ENCODE measurements at regions not wholly inside any gene's neighbourhood (a gene's known extent, or its start where the extent isn't known, plus 50 kb on each side); places are given as distances from the start of the nearest gene placed in this dataset.

DNA sequence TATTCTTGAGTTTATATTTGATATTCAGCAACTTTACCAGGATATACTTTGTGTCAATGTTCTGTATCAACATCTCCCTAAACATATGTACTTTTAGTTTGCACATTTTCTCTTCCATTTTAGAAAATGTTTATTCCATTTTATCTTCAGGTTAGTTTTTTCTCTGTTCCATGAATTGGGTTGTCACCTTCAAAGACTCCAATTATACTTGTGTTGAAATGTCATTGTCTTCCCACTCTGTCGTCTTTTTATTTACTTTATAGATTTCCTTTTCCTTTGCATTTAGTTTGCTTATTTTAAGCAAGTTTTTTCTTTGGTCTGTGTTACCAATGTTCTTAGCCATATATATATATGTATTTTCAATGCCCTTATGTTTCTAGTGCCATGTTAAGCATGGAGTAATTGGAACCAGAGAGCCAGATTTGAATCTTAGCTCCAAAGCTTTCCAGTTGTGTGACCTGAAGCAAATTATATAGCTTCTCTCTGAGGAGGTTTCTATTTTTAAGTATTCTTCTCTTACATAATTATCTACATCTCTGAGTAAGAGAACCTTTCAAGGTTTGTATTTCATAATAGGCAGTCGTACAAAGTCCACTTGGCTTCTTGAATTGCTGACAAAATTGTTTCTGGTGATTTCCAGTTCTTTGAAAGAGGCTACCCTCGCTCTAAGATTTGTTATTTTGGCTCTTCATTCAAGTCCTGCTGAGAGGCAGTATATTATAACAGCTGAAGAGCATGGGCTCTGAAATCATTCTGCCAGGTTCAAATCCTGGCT, 85.8 kb upstream of the DYRK2 start:
- peak overlapping the region in 1 of 4 donors; percentile 32 for H3K27ac ChIP-seq
- TF ChIP-seq EP300 (IDR thresholded peaks at IDR 0.05; ENCODE audit: low read depth) (no peak), POLR2A (IDR thresholded peaks at IDR 0.05) (no peak), POLR2AphosphoS5 (IDR thresholded peaks at IDR 0.05) (no peak)
- TF ChIP-seq, protein P1, sequence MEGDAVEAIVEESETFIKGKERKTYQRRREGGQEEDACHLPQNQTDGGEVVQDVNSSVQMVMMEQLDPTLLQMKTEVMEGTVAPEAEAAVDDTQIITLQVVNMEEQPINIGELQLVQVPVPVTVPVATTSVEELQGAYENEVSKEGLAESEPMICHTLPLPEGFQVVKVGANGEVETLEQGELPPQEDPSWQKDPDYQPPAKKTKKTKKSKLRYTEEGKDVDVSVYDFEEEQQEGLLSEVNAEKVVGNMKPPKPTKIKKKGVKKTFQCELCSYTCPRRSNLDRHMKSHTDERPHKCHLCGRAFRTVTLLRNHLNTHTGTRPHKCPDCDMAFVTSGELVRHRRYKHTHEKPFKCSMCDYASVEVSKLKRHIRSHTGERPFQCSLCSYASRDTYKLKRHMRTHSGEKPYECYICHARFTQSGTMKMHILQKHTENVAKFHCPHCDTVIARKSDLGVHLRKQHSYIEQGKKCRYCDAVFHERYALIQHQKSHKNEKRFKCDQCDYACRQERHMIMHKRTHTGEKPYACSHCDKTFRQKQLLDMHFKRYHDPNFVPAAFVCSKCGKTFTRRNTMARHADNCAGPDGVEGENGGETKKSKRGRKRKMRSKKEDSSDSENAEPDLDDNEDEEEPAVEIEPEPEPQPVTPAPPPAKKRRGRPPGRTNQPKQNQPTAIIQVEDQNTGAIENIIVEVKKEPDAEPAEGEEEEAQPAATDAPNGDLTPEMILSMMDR (IDR thresholded peaks at IDR 0.05), result no peak
- 44% methylated on average over 3 of the region's 3 CpGs for WGBS, 2 donors (ENCODE audit: low coverage in 1 of 2)
- H3K4me1 ChIP-seq, result no peaks in the 10 kb centered on the region
- no peaks in the 10 kb centered on the region for H3K36me3 ChIP-seq
- in situ Hi-C loops (cut with MboI; ENCODE audit: low pct_ligation_motif_present in 1 of 4, low pct_unique_long_range_greater_than_20kb in 1 of 4, low sequenced_read_pairs in 3 of 4), result no loop called here
- no peak for DNase-seq
- peaks cover 0 to 14% of the 10 kb centered on the region in 2 donors for H3K9me3 ChIP-seq
- H3K27me3 ChIP-seq, result no peaks in the 10 kb centered on the region
- intact Hi-C loops (cut with DNase I; ENCODE audit: low total_unique reads), result no loop called here
- H3K4me3 ChIP-seq, result no peak overlapping the region

DNA sequence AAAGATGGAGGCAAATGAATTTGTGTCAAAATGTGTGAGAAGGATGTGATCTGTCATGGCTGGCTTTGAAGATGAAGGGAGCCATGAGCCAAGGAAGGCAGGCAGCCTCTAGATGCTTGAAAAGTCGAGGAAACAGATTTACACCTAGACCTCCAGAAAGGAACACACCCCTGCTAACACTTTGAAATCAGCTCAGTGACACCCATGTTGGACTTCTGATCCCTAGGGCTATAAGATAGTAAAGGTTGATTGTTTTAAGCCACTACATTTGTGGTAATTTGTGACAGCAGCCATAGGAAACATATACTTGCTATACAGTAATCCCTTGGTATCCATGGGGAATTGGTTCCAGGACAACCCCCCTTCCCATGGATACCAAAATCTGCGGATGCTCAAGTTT, 80.5 kb upstream of the DYRK2 start:
- in situ Hi-C loops (cut with MboI; ENCODE audit: low pct_ligation_motif_present in 1 of 4, low pct_unique_long_range_greater_than_20kb in 1 of 4, low sequenced_read_pairs in 3 of 4), result no loop called here
- H3K4me3 ChIP-seq, result no peak overlapping the region
- H3K4me1 ChIP-seq, result peaks cover 0 to 3% (median 0%) of the 10 kb centered on the region in 4 donors
- H3K27me3 ChIP-seq, result no peaks in the 10 kb centered on the region
- intact Hi-C loops (cut with DNase I; ENCODE audit: low total_unique reads), result no loop called here
- no peak overlapping the region for H3K27ac ChIP-seq
- DNase-seq, result no peak
- H3K9me3 ChIP-seq, result peaks cover 0 to 14% of the 10 kb centered on the region in 2 donors
- 44 to 54% methylated on average over 2 of the region's 2 CpGs for WGBS, 2 donors (ENCODE audit: low coverage in 1 of 2)
- H3K36me3 ChIP-seq, result no peaks in the 10 kb centered on the region
- TF ChIP-seq POLR2A (IDR thresholded peaks at IDR 0.05) (no peak), EP300 (IDR thresholded peaks at IDR 0.05; ENCODE audit: low read depth) (no peak), POLR2AphosphoS5 (IDR thresholded peaks at IDR 0.05) (no peak)
- TF ChIP-seq, protein P1 (IDR thresholded peaks at IDR 0.05), result no peak

DNA sequence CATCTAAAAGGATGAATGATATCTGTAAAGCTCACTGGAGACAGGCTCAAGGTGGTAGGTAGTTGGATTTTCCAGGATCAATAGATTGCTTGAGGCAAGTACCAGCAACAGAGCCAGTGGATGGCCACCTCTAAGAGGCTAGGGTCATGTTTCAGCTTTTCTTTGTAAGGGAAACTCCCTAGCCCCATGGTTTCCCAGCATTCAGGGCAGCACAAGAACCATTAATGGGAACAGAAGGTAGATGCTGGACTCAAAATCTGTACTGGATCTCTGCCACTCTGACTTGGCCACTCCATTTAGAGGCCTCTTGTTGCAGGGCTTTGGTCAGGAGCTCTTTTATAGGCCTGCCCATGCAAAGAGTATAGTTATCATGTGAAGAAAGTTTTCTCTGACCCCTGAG, 76.1 kb upstream of the DYRK2 start:
- peaks cover 0 to 3% (median 0%) of the 10 kb centered on the region in 4 donors for H3K4me1 ChIP-seq
- no peak for TF ChIP-seq POLR2A (IDR thresholded peaks at IDR 0.05)
- no peak for TF ChIP-seq POLR2AphosphoS5 (IDR thresholded peaks at IDR 0.05)
- TF ChIP-seq, protein P1 (IDR thresholded peaks at IDR 0.05), result no peak
- TF ChIP-seq EP300 (IDR thresholded peaks at IDR 0.05; ENCODE audit: low read depth), result no peak
- intact Hi-C loops (cut with DNase I; ENCODE audit: low total_unique reads) (no loop called here), in situ Hi-C loops (cut with MboI; ENCODE audit: low pct_ligation_motif_present in 1 of 4, low pct_unique_long_range_greater_than_20kb in 1 of 4, low sequenced_read_pairs in 3 of 4) (no loop called here)
- H3K36me3 ChIP-seq, result no peaks in the 10 kb centered on the region
- DNase-seq, result no peak
- H3K4me3 ChIP-seq, result no peak overlapping the region
- H3K9me3 ChIP-seq, result no peaks in the 10 kb centered on the region
- no peaks in the 10 kb centered on the region for H3K27me3 ChIP-seq
- H3K27ac ChIP-seq, result no peak overlapping the region

DNA sequence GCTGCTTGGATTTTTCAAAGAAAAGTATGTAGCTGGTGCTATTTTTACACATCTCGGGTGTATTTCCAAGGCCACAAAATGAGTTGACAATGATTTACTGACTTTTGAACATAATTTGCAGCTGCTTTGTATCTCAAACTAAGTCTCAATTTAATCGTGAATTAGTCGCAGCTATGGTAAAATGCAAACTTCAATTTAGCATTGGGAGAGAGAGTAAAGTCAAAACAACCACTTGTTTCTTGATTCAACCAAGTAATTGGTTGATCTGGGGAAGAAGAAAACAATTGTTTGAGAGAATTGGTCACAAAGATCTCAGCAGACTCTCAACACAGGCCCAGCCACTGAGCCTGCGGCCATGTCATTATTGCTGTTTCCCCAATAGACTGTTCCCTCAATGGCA, 75.0 kb upstream of the DYRK2 start:
- no peak overlapping the region for H3K4me3 ChIP-seq
- no peaks in the 10 kb centered on the region for H3K36me3 ChIP-seq
- intact Hi-C loops (cut with DNase I; ENCODE audit: low total_unique reads) (no loop called here), in situ Hi-C loops (cut with MboI; ENCODE audit: low pct_ligation_motif_present in 1 of 4, low pct_unique_long_range_greater_than_20kb in 1 of 4, low sequenced_read_pairs in 3 of 4) (no loop called here)
- no peak overlapping the region for H3K27ac ChIP-seq
- DNase-seq, result no peak
- H3K4me1 ChIP-seq, result peaks cover 0 to under 1% (median 0%) of the 10 kb centered on the region in 4 donors
- H3K9me3 ChIP-seq, result no peaks in the 10 kb centered on the region
- TF ChIP-seq, protein P1 (IDR thresholded peaks at IDR 0.05), result no peak
- TF ChIP-seq EP300 (IDR thresholded peaks at IDR 0.05; ENCODE audit: low read depth) (no peak), POLR2AphosphoS5 (IDR thresholded peaks at IDR 0.05) (no peak), POLR2A (IDR thresholded peaks at IDR 0.05) (no peak)
- WGBS, 2 donors (ENCODE audit: low coverage in 1 of 2), result 82 to 91% methylated on average over 4 of the region's 4 CpGs
- no peaks in the 10 kb centered on the region for H3K27me3 ChIP-seq

All from transverse colon (tissue), 4 donors.